Cardiac muscle cell (in vitro differentiated cells and primary cell): ENCODE measurements at regions not wholly inside any gene's neighbourhood (a gene's known extent, or its start where the extent isn't known, plus 50 kb on each side); places are given as distances from the start of the nearest gene placed in this dataset.
A peak's percentile ranks its signal among the peaks of the same experiment; 100 is the strongest.

Experiments used
- DNase-seq, 2 donors: peaks; one replicate each; pipeline versions ENCODE4 v3.0.0 to v3.0.0-alpha.2; 2010 to 2017; ENCODE audit warnings: low read depth in 1 of 2, low spot score in 1 of 2
- H3K27ac ChIP-seq: fragments of 200-600 bp; sonication (generic); 2 replicates; pipeline ENCODE4 v1.5.1; 2016
- H3K27me3 ChIP-seq: fragments of 200-600 bp; sonication (generic); 2 replicates; pipeline ENCODE4 v1.6.0; 2016; ENCODE audit warnings: control low read depth
- H3K36me3 ChIP-seq: fragments of 200-600 bp; sonication (generic); 2 replicates; pipeline ENCODE4 v1.5.1; 2016; ENCODE audit warnings: control low read depth
- H3K4me1 ChIP-seq: fragments of 200-600 bp; sonication (generic); 2 replicates; pipeline ENCODE4 v1.8.1; 2017; ENCODE audit warnings: low read depth, mild to moderate bottlenecking, mixed run types
- H3K4me3 ChIP-seq: fragments of 200-600 bp; sonication (generic); 2 replicates; pipeline ENCODE4 v1.5.1; 2016; ENCODE audit warnings: mild to moderate bottlenecking
- H3K9me3 ChIP-seq: fragments of 200-600 bp; sonication (generic); 2 replicates; pipeline ENCODE4 v1.5.1; 2017; ENCODE audit warnings: low read depth, mild to moderate bottlenecking, control low read depth
- TF ChIP-seq, protein P1 (sequence below): IDR thresholded peaks from 2 replicates; pipeline ENCODE4 v1.5.1; 2012; ENCODE audit warnings: low read depth, mild to moderate bottlenecking, low read length

DNA sequence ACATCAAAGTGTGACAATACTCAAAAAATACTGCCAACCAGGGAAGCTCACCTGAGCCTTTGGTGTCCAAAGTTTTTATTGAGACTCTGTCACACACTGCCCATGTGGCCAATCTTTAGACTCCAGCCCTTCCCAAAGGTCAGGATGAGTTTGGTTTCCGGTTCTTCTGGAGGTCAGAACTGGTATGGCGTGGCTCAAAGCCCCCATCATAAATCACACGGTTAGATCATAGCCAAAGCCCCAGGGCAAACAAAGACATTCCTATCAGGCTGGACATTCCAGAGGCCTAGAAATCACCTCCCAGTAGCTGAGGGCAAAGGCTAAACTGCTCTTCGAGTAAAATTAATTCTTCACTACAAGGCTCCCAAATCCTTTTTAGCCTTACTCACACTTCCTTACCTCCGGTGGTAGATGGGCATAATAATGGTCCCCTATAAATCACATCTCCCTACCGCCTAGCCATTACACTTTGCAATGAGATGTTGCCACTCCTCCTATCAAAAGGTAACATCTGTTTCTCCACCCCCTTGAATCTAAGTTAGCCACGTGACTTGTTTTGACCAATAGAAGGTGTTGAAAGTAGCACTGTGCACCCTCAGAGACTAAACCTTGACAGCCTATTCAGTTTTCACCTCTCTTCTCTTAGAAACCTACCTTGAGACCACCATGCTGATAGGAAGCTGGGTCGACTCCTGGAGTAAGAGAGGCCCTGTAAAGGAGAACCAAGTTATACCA lies 137.8 kb upstream of the DUSP21 start:
- Histone ChIP-seq H3K9me3 (no peaks in the 10 kb centered on the region), H3K4me3 (no peak overlapping the region), H3K27ac (no peak overlapping the region), H3K4me1 (no peaks in the 10 kb centered on the region), H3K27me3 (no peaks in the 10 kb centered on the region), H3K36me3 (no peaks in the 10 kb centered on the region)
- TF ChIP-seq, protein P1, sequence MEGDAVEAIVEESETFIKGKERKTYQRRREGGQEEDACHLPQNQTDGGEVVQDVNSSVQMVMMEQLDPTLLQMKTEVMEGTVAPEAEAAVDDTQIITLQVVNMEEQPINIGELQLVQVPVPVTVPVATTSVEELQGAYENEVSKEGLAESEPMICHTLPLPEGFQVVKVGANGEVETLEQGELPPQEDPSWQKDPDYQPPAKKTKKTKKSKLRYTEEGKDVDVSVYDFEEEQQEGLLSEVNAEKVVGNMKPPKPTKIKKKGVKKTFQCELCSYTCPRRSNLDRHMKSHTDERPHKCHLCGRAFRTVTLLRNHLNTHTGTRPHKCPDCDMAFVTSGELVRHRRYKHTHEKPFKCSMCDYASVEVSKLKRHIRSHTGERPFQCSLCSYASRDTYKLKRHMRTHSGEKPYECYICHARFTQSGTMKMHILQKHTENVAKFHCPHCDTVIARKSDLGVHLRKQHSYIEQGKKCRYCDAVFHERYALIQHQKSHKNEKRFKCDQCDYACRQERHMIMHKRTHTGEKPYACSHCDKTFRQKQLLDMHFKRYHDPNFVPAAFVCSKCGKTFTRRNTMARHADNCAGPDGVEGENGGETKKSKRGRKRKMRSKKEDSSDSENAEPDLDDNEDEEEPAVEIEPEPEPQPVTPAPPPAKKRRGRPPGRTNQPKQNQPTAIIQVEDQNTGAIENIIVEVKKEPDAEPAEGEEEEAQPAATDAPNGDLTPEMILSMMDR: no peak
- DNase-seq: no peak

DNA sequence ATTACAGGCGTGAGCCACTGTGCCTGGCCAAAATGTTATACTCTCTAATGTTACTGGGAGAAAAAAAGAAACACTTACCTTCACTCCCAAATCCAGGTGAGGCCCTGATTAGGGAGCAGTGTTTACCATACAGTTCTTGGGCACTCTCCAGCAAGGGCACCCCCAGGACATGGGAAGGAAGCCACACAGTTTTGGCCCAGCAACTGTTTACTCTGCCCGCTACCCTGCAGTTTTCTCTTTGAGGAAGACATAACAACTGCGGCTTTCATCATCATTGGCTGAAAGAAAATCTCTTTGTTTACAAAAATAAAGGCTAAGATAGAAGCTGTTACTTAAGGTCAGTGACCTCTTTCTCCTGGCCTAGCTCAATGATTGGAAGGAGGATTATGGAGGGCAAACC lies 145.5 kb upstream of the DUSP21 start:
- no peak overlapping the region for H3K4me3 ChIP-seq
- H3K27me3 ChIP-seq: no peaks in the 10 kb centered on the region
- H3K9me3 ChIP-seq: no peaks in the 10 kb centered on the region
- DNase-seq: no peak
- H3K4me1 ChIP-seq: no peaks in the 10 kb centered on the region
- H3K36me3 ChIP-seq: no peaks in the 10 kb centered on the region
- H3K27ac ChIP-seq: no peak overlapping the region
- TF ChIP-seq, protein P1: no peak

DNA sequence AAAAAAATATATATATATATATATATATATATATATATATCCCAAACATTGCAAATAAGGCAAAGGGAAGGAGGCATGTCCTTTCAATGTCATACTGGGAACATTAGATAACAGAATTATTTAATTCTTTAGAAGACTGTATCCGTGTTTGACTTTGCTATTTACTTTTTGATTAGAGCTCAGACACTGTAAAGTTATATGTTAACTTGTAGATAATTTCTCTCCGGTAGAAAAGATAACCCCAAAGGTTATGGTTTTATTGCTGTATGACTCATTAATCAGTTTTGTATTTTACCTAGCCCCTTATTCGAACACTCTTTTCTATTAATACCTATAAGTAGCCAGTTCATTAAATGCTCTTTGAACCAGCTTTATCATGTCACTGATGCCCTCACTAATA lies 150.6 kb upstream of the DUSP21 start:
- Histone ChIP-seq H3K27ac (no peak overlapping the region), H3K4me3 (no peak overlapping the region), H3K36me3 (no peaks in the 10 kb centered on the region), H3K4me1 (no peaks in the 10 kb centered on the region), H3K27me3 (no peaks in the 10 kb centered on the region), H3K9me3 (no peaks in the 10 kb centered on the region)
- no peak for DNase-seq
- TF ChIP-seq, protein P1: no peak

DNA sequence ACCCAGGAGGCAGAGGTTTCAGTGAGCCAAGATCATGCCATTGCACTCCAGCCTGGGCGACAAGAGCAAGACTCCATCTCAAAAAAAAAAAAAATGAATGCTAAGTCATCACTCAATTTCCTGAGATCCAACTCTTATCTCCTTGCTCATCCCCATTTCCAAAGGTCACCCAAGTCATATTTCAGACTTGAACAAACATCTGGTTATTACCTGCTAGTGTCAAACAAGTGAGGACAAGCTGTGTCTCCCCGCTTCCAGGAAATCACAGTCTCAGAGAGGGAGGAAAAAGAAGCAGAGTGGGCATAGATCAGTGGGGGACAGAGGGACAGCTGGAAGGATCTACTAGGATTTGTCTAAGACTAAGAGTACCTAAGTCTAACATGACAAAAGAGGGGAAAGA lies 147.5 kb upstream of the FUNDC1 start:
- no peaks in the 10 kb centered on the region for H3K27me3 ChIP-seq
- no peak for DNase-seq
- no peak overlapping the region for H3K4me3 ChIP-seq
- no peaks in the 10 kb centered on the region for H3K4me1 ChIP-seq
- no peaks in the 10 kb centered on the region for H3K36me3 ChIP-seq
- H3K27ac ChIP-seq: no peak overlapping the region
- no peaks in the 10 kb centered on the region for H3K9me3 ChIP-seq
- TF ChIP-seq, protein P1: no peak

DNA sequence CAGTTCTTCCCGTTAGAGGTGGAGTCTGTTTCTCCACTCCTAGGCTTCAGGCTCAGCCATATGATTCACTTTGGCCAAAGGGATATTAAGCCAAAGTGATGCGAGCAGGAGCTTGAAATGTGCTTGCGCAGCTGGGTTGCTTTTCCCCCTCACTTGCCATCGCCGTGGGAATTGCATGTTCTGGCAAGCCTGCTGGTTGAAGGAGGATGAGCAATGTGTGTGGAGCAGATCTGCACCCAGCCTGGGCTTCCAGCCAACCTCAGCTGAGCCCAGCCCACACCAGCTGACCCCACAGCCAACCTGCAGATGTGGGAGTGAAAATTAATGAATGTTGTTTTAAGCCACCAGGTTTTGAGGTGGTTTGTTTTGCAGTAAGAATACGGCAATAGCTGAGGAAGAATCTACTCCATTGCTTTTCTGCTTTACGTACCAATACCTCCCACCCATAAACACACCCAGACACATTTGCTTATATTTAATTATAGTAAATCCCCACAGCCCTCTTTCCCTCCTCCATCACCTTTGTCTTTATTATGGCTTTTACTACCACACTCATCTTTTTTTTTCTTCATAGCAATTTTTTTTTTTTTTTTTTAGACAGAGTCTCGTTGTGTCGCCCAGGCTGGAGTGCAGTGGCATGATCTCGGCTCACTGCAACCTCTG lies 132.8 kb upstream of the FUNDC1 start:
- Histone ChIP-seq H3K27ac (no peak overlapping the region), H3K4me3 (no peak overlapping the region), H3K9me3 (no peaks in the 10 kb centered on the region), H3K27me3 (no peaks in the 10 kb centered on the region), H3K36me3 (no peaks in the 10 kb centered on the region), H3K4me1 (no peaks in the 10 kb centered on the region)
- peak in 1 of 2 donors; percentile 92 for DNase-seq
- TF ChIP-seq, protein P1: no peak
